ENCODE measurements at regions not wholly inside any gene's neighbourhood (a gene's known extent, or its start where the extent isn't known, plus 50 kb on each side); places are given as distances from the start of the nearest gene placed in this dataset.

DNA sequence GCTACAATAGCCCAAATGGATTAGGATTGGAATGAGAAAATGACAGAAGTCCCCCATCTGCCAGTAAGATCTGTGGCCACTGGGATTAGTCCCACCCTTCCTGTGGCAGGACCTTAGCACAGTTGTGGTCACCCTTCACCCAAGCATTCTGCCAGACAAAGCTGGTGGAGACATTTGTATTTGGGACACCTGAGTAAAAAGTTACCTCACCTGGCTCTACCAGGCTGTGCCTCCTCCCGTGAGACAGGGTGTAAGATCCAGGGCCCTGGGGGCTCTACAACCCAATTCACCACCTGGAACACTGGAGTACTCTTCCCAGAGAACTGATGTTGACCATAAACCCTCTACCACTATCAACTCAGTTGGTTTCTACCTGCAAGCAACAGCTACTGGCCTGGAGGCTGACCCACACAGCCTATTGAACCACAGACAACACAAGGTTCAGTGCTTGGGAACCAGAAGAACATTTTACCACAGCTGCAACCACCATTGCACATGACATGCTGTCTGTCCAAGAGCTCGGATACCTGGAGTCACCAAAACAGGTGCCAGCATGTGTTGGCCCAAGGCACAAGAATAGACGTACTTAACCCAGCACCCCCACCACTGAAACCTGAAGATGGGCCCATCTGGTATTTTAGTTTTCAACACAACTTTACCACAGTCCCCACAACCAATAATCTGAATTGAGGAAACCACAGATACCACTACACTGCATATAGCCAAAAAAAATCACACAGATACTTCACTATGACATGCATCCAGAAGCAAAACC is 1686.7 kb downstream of the SI start:
- TF ChIP-seq, protein P1, sequence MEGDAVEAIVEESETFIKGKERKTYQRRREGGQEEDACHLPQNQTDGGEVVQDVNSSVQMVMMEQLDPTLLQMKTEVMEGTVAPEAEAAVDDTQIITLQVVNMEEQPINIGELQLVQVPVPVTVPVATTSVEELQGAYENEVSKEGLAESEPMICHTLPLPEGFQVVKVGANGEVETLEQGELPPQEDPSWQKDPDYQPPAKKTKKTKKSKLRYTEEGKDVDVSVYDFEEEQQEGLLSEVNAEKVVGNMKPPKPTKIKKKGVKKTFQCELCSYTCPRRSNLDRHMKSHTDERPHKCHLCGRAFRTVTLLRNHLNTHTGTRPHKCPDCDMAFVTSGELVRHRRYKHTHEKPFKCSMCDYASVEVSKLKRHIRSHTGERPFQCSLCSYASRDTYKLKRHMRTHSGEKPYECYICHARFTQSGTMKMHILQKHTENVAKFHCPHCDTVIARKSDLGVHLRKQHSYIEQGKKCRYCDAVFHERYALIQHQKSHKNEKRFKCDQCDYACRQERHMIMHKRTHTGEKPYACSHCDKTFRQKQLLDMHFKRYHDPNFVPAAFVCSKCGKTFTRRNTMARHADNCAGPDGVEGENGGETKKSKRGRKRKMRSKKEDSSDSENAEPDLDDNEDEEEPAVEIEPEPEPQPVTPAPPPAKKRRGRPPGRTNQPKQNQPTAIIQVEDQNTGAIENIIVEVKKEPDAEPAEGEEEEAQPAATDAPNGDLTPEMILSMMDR (IDR thresholded peaks at IDR 0.05 in 4 of 5, conservative IDR thresholded peaks at IDR 0.05 in 1 of 5) = no peak
- TF ChIP-seq POLR2A (IDR thresholded peaks at IDR 0.05) = no peak

Measured in gastrocnemius medialis (tissue), 4 donors.